MCF 10A (cell line): ENCODE measurements at regions not wholly inside any gene's neighbourhood (a gene's known extent, or its start where the extent isn't known, plus 50 kb on each side); places are given as distances from the start of the nearest gene placed in this dataset.

Experiments used
- BruUV-seq: library from RNA; stranded (reverse); fragments of 400-500 nt; replicated peaks from 2 replicates; lab custom pipeline; 2021; lab: Mats Ljungman, UMichigan
- CTCF ChIA-PET: fragments of 300-600 bp; sonication (Branson Sonifier 250); formaldehyde crosslinking; extraction: SDS; loops from one replicate; lab custom pipeline; 2021; ENCODE audit warnings: antibody characterized with exemption, inconsistent platforms; lab: Yijun Ruan, JAX
- POLR2A ChIA-PET: fragments of 300-600, 350-650 bp; sonication (Branson Sonifier 250); formaldehyde crosslinking; extraction: SDS; loops from one replicate; lab custom pipeline; 2020; ENCODE audit warnings: antibody characterized with exemption, inconsistent platforms; lab: Yijun Ruan, JAX
- DNase-seq: peaks from one replicate; pipeline ENCODE4 v3.0.0-alpha.2; 2018; ENCODE audit not compliant: unreplicated experiment
- H3K27ac Mint-ChIP-seq: one replicate; pipeline ENCODE4 v1.8.0; 2022; ENCODE audit warnings: mild to moderate bottlenecking, low read depth, mixed read lengths; ENCODE audit not compliant: unreplicated experiment
- H3K27me3 Mint-ChIP-seq: one replicate; pipeline ENCODE4 v1.8.0; 2022; ENCODE audit warnings: mixed read lengths; ENCODE audit not compliant: insufficient read depth, unreplicated experiment
- H3K36me3 Mint-ChIP-seq: one replicate; pipeline ENCODE4 v1.8.0; 2022; ENCODE audit warnings: mild to moderate bottlenecking, moderate library complexity, mixed read lengths; ENCODE audit not compliant: insufficient read depth, unreplicated experiment
- H3K4me1 Mint-ChIP-seq: one replicate; pipeline ENCODE4 v1.8.0; 2022; ENCODE audit warnings: mixed read lengths; ENCODE audit not compliant: insufficient read depth, unreplicated experiment
- H3K4me3 Mint-ChIP-seq: one replicate; pipeline ENCODE4 v1.8.0; 2022; ENCODE audit warnings: mild to moderate bottlenecking, moderate library complexity, mixed read lengths; ENCODE audit not compliant: unreplicated experiment
- H3K9me3 Mint-ChIP-seq: one replicate; pipeline ENCODE4 v1.8.0; 2022; ENCODE audit warnings: mixed read lengths; ENCODE audit not compliant: unreplicated experiment
- CTCF ChIP-seq: fragments of 200-600 bp; IDR thresholded peaks from one replicate; pipeline ENCODE4 v1.8.0; 2022; ENCODE audit warnings: antibody characterized with exemption, mild to moderate bottlenecking; ENCODE audit not compliant: unreplicated experiment
- intact Hi-C: fragments of 100-400 bp; cut with micrococcal nuclease; formaldehyde crosslinking; loops from 2 replicates; pipeline ENCODE4 v1.14.1; 2022

GRCh38 chr14:44010595-44010994 lies 496.5 kb downstream of the FSCB start:
- BruUV-seq, result no TSS peak
- H3K9me3 Mint-ChIP-seq, result peaks cover 10% of the 10 kb centered on the region
- no peak for DNase-seq

GRCh38 chr14:44010071-44010470 lies 497.0 kb downstream of the FSCB start:
- H3K4me1 Mint-ChIP-seq, result no peaks in the 10 kb centered on the region
- H3K9me3 Mint-ChIP-seq, result peaks cover 10% of the 10 kb centered on the region
- no peak overlapping the region for H3K27ac Mint-ChIP-seq
- POLR2A ChIA-PET, result no interaction called here
- peak; percentile 11 for DNase-seq
- intact Hi-C loops, result no loop called here
- TF ChIP-seq CTCF, result no peak
- H3K4me3 Mint-ChIP-seq, result no peak overlapping the region
- no peaks in the 10 kb centered on the region for H3K36me3 Mint-ChIP-seq
- H3K27me3 Mint-ChIP-seq, result no peaks in the 10 kb centered on the region
- no TSS peak for BruUV-seq
- CTCF ChIA-PET, result interaction anchor here (1.2 kb wide), 1 partner anchor 140 kb away, joined by 4 read pairs; no protein-coding TSS in a partner anchor

More at GRCh38 chr14:44010595-44010994, 496.5 kb downstream of the FSCB start:
- intact Hi-C loops, result no loop called here
- no peaks in the 10 kb centered on the region for H3K36me3 Mint-ChIP-seq
- H3K4me3 Mint-ChIP-seq, result no peak overlapping the region
- no peaks in the 10 kb centered on the region for H3K27me3 Mint-ChIP-seq
- ChIA-PET CTCF (no interaction called here), POLR2A (interaction anchor here (1.1 kb wide), 1 partner anchor 20 kb away, joined by 3 read pairs; no protein-coding TSS in a partner anchor)
- no peak for TF ChIP-seq CTCF
- H3K4me1 Mint-ChIP-seq, result no peaks in the 10 kb centered on the region
- no peak overlapping the region for H3K27ac Mint-ChIP-seq

- H3K4me3 Mint-ChIP-seq, result no peak overlapping the region
- no peak for DNase-seq
- H3K4me1 Mint-ChIP-seq, result no peaks in the 10 kb centered on the region
- no peaks in the 10 kb centered on the region for H3K36me3 Mint-ChIP-seq
- intact Hi-C loops, result no loop called here
- TF ChIP-seq CTCF, result no peak
- H3K27me3 Mint-ChIP-seq, result no peaks in the 10 kb centered on the region
- peaks cover 10% of the 10 kb centered on the region for H3K9me3 Mint-ChIP-seq
- H3K27ac Mint-ChIP-seq, result no peak overlapping the region
- no TSS peak for BruUV-seq
- POLR2A ChIA-PET, result no interaction called here
- CTCF ChIA-PET, result interaction anchor here (1.2 kb wide), 1 partner anchor 140 kb away, joined by 4 read pairs; no protein-coding TSS in a partner anchor
Measured at GRCh38 chr14:44009642-44010041, 497.4 kb downstream of the FSCB start.

GRCh38 chr14:43988989-43989388 lies 518.1 kb downstream of the FSCB start:
- TF ChIP-seq CTCF, result no peak
- H3K36me3 Mint-ChIP-seq, result no peaks in the 10 kb centered on the region
- POLR2A ChIA-PET, result interaction anchor here (0.7 to 1.5 kb wide), 2 partner anchors 12 to 15 kb away, joined by 3 to 4 read pairs; no protein-coding TSS in a partner anchor
- H3K27me3 Mint-ChIP-seq, result no peaks in the 10 kb centered on the region
- BruUV-seq, result no TSS peak
- DNase-seq, result no peak
- no peak overlapping the region for H3K27ac Mint-ChIP-seq
- H3K4me3 Mint-ChIP-seq, result no peak overlapping the region
- H3K4me1 Mint-ChIP-seq, result no peaks in the 10 kb centered on the region
- intact Hi-C loops, result no loop called here
- CTCF ChIA-PET, result interaction anchor here (0.6 to 1.3 kb wide), 3 partner anchors 49 to 688 kb away, joined by 3 read pairs; no protein-coding TSS in a partner anchor
- H3K9me3 Mint-ChIP-seq, result no peaks in the 10 kb centered on the region
